ENCODE measurements at regions not wholly inside any gene's neighbourhood (a gene's known extent, or its start where the extent isn't known, plus 50 kb on each side); places are given as distances from the start of the nearest gene placed in this dataset.
A peak's percentile ranks its signal among the peaks of the same experiment; 100 is the strongest.
"Not testable (repeated sequence)": the region's sequence is repeated elsewhere in the genome, so short reads cannot be mapped to it uniquely, and the experiment has no call there.

DNA sequence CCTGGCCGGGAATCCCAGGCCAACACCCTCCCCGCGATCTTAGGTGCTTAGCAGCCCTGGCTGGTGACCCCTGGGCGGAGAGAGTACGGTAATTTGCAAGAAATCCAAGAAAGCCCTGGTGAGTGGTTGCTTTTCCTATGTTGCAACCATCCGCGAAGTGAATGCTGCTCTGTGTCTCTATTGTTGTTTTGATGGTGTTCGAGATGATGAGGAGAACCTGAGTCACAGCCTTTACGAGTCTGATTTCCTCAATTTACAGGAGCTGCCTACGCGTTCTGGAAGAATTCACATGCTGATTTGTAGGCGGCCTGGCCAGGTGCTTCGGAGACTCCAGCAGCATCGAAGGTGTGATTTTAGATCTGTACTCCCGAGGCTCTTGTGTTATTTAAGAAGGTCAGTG lies 63.3 kb downstream of the TMEM235 start:
- Histone ChIP-seq H3K4me3 (ENCODE audit: insufficient read depth, low read depth, low read length) (no peak overlapping the region), H3K4me1 (ENCODE audit: insufficient read depth, low read length) (peaks cover 8% of the 10 kb centered on the region), H3K9ac (ENCODE audit: low read length) (no peak overlapping the region), H4K20me1 (ENCODE audit: insufficient read depth, low read length) (no peaks in the 10 kb centered on the region), H3K36me3 (ENCODE audit: insufficient read depth, low read length) (no peaks in the 10 kb centered on the region), H3K4me2 (ENCODE audit: low read length) (peak overlapping the region; percentile 36), H3K79me2 (ENCODE audit: insufficient read depth, low read length) (no peaks in the 10 kb centered on the region), H2AFZ (ENCODE audit: low read depth, low read length) (no peak overlapping the region), H3K27me3 (ENCODE audit: insufficient read depth, low read length) (no peaks in the 10 kb centered on the region), H3K27ac (ENCODE audit: low read depth, low read length) (no peak overlapping the region), H3K9me3 (ENCODE audit: insufficient read depth, low read depth, low read length) (no peaks in the 10 kb centered on the region)
- no peaks in the 10 kb centered on the region for H3K9me3 Mint-ChIP-seq (ENCODE audit: unreplicated experiment)
- FAIRE-seq (no peak), DNase-seq (ENCODE audit: low read depth) (peak; percentile 73)
- no peak overlapping the region for H3K27ac Mint-ChIP-seq (ENCODE audit: unreplicated experiment)
- H3K4me3 Mint-ChIP-seq (ENCODE audit: unreplicated experiment), result no peak overlapping the region
- H3K27me3 Mint-ChIP-seq (ENCODE audit: low read depth, unreplicated experiment), result peaks cover 21% of the 10 kb centered on the region
- no peaks in the 10 kb centered on the region for H3K4me1 Mint-ChIP-seq (ENCODE audit: low read depth, unreplicated experiment)
- TF ChIP-seq, protein P1, sequence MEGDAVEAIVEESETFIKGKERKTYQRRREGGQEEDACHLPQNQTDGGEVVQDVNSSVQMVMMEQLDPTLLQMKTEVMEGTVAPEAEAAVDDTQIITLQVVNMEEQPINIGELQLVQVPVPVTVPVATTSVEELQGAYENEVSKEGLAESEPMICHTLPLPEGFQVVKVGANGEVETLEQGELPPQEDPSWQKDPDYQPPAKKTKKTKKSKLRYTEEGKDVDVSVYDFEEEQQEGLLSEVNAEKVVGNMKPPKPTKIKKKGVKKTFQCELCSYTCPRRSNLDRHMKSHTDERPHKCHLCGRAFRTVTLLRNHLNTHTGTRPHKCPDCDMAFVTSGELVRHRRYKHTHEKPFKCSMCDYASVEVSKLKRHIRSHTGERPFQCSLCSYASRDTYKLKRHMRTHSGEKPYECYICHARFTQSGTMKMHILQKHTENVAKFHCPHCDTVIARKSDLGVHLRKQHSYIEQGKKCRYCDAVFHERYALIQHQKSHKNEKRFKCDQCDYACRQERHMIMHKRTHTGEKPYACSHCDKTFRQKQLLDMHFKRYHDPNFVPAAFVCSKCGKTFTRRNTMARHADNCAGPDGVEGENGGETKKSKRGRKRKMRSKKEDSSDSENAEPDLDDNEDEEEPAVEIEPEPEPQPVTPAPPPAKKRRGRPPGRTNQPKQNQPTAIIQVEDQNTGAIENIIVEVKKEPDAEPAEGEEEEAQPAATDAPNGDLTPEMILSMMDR (IDR thresholded peaks at IDR 0.05; ENCODE audit: insufficient read depth, low read depth, low read length), result no peak
- TF ChIP-seq EZH2 (IDR thresholded peaks at IDR 0.05; ENCODE audit: insufficient read depth, low read length), result no peak
- no peaks in the 10 kb centered on the region for H3K36me3 Mint-ChIP-seq (ENCODE audit: low read depth, unreplicated experiment)

DNA sequence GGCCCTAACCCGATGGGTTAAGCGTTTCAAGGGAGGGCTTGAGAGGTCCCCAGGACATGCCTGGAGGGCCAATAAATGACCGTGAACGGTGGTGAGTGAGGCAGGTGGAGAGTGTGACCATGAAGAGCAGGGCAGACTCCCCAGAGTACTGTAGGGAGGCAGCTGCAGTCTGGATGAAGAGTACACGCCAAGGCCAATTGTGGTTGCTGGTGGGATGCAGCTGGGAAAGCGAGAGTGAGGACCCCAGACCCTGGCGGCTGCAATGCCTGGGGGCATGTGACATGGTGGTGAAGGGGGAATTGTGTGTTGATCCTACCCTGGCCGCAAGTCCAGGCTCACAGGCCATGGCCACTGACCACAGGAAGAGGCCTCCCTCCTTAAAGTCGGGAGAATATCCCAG lies 62.9 kb downstream of the TMEM235 start:
- no peaks in the 10 kb centered on the region for H3K36me3 ChIP-seq (ENCODE audit: insufficient read depth, low read length)
- no peak overlapping the region for H3K4me3 ChIP-seq (ENCODE audit: insufficient read depth, low read depth, low read length)
- Mint-ChIP-seq H3K9me3 (ENCODE audit: unreplicated experiment) (no peaks in the 10 kb centered on the region), H3K27me3 (ENCODE audit: low read depth, unreplicated experiment) (peaks cover 21% of the 10 kb centered on the region), H3K27ac (ENCODE audit: unreplicated experiment) (no peak overlapping the region), H3K4me1 (ENCODE audit: low read depth, unreplicated experiment) (no peaks in the 10 kb centered on the region), H3K36me3 (ENCODE audit: low read depth, unreplicated experiment) (no peaks in the 10 kb centered on the region), H3K4me3 (ENCODE audit: unreplicated experiment) (no peak overlapping the region)
- H3K79me2 ChIP-seq (ENCODE audit: insufficient read depth, low read length), result no peaks in the 10 kb centered on the region
- DNase-seq (ENCODE audit: low read depth) (no peak), FAIRE-seq (no peak)
- H4K20me1 ChIP-seq (ENCODE audit: insufficient read depth, low read length), result no peaks in the 10 kb centered on the region
- H2AFZ ChIP-seq (ENCODE audit: low read depth, low read length), result no peak overlapping the region
- TF ChIP-seq, protein P1 (IDR thresholded peaks at IDR 0.05; ENCODE audit: insufficient read depth, low read depth, low read length), result no peak
- TF ChIP-seq EZH2 (IDR thresholded peaks at IDR 0.05; ENCODE audit: insufficient read depth, low read length), result no peak
- peaks cover 8% of the 10 kb centered on the region for H3K4me1 ChIP-seq (ENCODE audit: insufficient read depth, low read length)
- no peaks in the 10 kb centered on the region for H3K27me3 ChIP-seq (ENCODE audit: insufficient read depth, low read length)
- H3K4me2 ChIP-seq (ENCODE audit: low read length), result peak overlapping the region; percentile 36
- H3K9me3 ChIP-seq (ENCODE audit: insufficient read depth, low read depth, low read length), result no peaks in the 10 kb centered on the region
- H3K9ac ChIP-seq (ENCODE audit: low read length), result no peak overlapping the region
- H3K27ac ChIP-seq (ENCODE audit: low read depth, low read length), result no peak overlapping the region

DNA sequence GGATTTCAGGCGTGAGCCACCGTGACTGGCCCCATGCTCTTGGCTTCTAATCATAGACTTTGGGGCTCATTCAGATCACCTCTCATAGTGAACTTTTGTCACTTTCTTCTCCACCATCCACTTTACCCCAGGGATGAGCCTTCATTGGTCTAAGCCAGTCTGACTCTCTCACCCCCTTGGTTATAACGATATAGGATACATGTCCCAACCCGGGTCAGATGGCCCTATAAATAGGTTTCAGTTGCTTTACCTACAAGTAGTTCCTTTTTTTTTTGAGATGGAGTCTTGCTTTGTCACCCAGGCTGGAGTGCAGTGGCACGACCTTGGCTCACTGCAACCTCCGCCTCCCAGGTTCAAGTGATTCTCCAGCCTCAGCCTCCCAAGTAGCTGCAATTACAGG lies 61.7 kb downstream of the TMEM235 start:
- H3K4me1 ChIP-seq (ENCODE audit: insufficient read depth, low read length); H3K27ac Mint-ChIP-seq (ENCODE audit: unreplicated experiment); DNase-seq (ENCODE audit: low read depth); FAIRE-seq; H3K27me3 ChIP-seq (ENCODE audit: insufficient read depth, low read length); H3K9me3 Mint-ChIP-seq (ENCODE audit: unreplicated experiment); H3K4me3 ChIP-seq (ENCODE audit: insufficient read depth, low read depth, low read length); H3K36me3 Mint-ChIP-seq (ENCODE audit: low read depth, unreplicated experiment); H3K4me2 ChIP-seq (ENCODE audit: low read length); H3K36me3 ChIP-seq (ENCODE audit: insufficient read depth, low read length); H3K4me3 Mint-ChIP-seq (ENCODE audit: unreplicated experiment); H3K4me1 Mint-ChIP-seq (ENCODE audit: low read depth, unreplicated experiment); H4K20me1 ChIP-seq (ENCODE audit: insufficient read depth, low read length); H3K79me2 ChIP-seq (ENCODE audit: insufficient read depth, low read length); H3K27ac ChIP-seq (ENCODE audit: low read depth, low read length); H3K9ac ChIP-seq (ENCODE audit: low read length); H2AFZ ChIP-seq (ENCODE audit: low read depth, low read length); H3K9me3 ChIP-seq (ENCODE audit: insufficient read depth, low read depth, low read length): not testable (repeated sequence)
- peaks cover 21% of the 10 kb centered on the region for H3K27me3 Mint-ChIP-seq (ENCODE audit: low read depth, unreplicated experiment)
